EL (cell line): ENCODE measurements at regions not wholly inside any gene's neighbourhood (a gene's known extent, or its start where the extent isn't known, plus 50 kb on each side); places are given as distances from the start of the nearest gene placed in this dataset.
"Not testable (repeated sequence)": the region's sequence is repeated elsewhere in the genome, so short reads cannot be mapped to it uniquely, and the experiment has no call there.

Experiments used
- DNase-seq: peaks from one replicate; pipeline ENCODE4 v3.0.0-alpha.2; 2016

DNA sequence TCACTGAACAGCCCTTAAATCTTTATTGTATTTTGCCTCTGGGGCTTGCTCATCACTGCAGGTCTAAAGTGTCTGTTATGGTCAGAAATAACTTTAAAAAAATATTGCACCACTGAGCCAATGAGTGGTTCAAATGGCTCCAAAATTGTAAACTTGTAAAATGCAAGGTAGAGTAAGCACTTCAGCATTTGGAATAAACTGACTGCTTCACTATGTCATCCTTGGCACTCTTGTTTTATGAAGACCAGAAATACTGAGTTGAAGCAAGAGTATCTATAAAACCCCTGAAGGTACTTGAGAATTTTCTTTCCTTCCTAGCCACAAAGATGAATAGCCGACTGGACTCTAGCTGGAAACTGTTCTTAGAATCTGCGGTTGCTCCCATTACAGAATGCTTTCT, 390.3 kb upstream of the DPH6 start:
- DNase-seq = no peak

DNA sequence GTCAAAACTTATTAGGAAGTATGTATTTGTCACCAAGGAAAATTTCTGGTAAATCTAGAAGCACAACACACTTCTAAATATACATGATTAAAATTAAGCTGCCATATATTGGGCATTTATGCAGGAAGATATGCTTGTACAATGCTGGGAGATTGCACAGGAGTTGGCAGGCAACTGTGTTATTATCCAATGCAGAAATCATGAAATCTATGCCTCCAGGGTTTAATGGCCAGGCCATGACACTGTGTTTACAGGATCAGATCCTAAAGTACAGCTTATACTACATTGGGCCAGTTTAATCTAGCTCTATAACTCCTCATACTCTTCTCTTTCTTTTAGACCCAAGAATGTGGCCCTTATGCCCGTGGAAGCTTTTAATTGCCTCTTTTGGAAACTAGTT, 391.4 kb upstream of the DPH6 start:
- no peak for DNase-seq

DNA sequence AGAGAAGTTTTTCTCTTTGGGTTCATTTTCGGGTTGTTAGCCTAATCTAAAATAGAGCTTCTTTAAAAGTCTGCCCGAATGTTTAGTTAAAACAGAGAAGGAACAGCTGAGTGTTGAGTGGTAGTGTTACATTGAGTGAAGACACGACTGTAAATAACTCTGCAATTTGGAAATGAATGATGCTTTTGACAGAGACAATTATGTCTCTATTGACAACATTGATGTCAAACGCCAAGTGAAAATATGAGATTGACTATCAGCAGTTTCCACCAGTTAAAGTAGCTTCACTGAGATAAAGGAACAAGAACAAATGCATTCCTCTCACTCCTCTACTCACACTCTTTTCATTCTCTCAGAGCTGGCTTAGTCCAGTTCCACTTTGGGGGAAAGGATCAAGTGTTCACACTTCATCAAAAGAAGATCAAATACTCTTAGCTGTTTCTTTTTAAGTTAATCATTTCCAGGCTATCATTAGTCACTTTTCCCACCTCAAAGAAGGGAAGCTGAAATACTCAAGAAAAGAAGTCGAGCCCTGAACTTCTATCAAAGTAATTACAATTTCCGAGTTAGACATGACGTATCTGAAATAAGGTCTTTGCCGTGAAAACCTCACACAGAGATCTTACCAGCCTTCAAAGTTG, 399.1 kb upstream of the DPH6 start:
- DNase-seq = no peak

DNA sequence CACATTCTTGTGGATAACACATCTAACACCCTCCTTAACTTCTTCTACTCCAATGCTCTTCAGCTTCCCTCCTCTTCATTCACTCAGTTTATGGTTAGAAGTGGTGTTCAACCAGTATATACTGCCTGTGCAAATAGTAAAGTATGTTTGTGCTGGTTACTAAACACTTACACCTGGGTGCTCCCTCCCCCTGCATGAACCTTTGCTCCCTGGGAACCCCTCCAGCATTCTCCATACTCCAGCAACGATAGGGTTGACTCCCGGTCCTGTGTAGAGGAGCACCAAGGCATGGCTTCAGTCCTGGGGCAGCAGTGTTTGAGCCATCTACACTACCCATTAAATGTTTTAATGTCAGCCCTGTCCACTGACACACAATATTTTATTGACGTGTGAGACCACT, 407.5 kb upstream of the DPH6 start:
- no peak for DNase-seq

DNA sequence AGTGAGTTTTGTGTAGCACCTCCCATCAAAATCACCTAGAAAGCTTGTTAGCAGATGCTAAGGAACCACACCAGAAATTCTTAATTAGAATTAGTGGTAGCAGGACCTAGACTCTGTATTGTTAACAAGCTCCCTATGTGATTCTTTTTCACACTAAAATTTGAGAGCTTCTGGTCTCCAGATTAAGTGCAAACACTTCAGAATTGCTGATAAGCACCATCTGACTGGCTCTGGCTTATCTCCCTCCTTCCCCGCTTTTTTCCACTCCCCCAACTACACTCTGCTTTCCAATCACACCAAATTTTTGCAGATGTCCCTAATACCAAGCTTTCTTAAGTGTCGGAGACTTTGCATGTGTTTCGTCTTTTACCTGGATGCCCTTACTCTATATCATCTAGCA, 410.1 kb upstream of the DPH6 start:
- no peak for DNase-seq

DNA sequence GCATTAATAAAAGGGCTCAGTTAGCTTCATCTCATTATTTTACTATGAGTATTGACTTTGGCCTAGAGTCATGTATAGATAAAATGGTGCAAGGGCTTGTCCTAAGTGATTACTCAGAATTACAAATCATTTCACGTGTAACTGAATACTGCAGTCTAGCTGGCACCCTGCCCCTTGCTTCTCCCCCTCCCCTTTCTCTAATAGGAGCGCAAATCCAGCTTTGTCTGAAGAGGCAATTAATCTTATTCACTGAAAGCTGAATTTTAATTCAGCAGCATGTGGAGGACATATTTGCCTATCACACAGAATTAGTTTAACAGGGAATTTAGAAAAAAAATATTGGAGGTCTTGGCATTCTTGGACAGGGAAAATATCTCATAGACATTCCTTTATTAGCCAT, 412.1 kb upstream of the DPH6 start:
- no peak for DNase-seq

DNA sequence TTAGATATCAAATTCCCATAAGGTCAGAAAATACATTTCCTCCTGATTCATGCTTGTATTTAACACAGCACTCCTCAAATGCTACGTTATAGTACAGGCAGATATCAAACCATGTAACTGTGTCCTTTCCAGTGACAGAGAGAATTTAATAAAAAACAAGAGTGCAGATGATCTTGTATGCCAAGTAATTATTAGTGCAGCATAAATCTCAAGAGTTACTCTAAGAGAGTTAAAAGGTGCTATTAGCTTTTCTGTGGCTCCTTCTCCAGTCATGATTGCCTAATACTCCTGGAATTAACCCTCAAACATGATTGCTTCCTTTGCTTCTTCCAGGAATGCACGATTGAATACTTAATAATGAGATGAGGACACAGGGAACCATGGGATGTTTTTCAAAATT, 413.0 kb upstream of the DPH6 start:
- DNase-seq = no peak

DNA sequence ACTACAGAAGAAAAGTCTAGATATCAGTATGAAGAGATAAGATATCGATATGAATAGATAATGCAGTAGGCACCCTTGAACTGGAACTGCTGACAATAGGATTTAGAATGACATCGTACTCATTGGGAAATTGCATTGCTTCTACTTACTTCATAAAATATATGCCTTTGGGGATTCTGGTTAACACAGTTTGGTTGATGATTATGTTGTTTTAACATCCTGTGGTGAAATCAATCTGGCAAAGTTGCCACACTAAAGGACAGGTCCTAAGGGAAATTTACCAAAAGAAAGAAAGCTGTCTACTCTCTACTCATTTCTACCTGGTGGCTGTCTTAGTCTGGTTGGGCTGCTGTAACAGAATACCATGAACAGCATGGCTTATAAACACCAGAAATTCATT, 417.4 kb upstream of the DPH6 start:
- no peak for DNase-seq

DNA sequence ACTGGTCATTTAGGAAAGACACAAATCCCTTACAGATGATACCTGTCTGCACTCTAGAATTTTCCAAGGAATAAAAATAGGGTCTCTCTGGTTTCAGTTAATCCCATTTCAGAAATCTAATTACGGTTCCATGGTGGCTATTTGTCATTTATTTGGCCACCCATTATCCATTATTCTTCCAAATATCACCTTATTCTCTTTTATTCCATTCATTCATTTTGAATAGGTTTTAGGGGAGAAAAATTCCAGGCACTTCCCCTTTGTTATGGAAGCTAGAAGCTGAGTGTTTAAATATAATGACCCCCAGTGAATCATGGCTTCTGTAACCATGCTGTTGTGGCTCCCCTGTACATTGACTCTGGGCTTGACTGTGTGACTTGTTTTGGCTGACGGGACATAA, 420.8 kb upstream of the DPH6 start:
- no peak for DNase-seq

DNA sequence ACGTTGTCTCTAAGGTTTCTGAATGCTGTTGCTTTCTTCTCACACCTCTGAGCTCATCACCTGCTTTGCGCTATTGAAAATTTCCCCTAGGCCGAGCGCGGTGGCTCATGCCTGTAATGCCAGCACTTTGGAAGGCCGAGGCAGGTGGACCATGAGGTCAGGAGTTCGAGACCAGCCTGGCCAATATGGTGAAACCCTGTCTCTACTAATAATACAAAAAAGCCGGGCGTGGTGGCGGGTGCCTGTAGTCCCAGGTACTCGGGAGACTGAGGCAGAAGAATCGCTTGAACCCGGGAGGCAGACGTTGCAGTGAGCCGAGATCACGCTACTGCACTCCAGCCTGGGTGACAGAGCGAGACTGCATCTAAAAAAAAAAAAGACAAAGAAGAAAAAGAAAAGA, 422.0 kb upstream of the DPH6 start:
- not testable (repeated sequence) for DNase-seq

DNA sequence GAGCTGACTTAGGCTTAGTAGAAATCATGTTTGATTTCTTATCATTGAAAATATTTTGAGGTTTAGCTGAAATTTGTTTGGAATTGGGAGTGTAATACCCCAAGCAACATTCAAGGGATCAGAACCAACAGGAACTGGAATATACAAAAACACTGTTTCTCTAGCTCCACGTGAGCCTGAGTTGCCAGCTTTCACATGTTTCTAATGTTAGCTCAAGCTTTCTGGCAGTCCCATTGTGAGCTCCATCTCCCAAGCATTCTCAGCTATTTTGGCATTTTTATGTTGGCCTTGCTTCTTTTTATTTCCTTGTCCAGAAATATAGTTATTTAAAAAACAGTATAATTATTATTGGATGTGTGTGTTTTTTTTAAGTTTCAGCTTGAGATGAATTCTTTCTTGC, 427.1 kb upstream of the DPH6 start:
- DNase-seq = no peak

DNA sequence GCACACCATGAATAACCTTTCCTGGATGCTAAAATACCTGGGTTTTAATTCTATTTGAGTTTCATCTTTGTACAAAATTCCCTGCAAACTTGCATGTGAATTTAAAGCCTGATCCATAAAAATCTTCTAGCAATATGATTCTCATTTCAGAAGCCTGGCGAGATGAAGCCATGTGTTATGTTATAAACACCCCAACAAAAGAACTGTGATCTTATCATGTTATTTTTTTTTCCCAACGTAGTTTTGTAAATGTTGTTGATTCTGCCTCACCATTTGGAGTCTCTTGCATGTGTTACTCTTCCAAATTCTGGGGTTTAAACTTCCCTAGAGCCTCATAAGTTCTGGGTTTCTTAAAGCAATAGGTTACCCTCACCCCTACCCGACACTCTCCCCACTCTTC, 428.1 kb upstream of the DPH6 start:
- no peak for DNase-seq

DNA sequence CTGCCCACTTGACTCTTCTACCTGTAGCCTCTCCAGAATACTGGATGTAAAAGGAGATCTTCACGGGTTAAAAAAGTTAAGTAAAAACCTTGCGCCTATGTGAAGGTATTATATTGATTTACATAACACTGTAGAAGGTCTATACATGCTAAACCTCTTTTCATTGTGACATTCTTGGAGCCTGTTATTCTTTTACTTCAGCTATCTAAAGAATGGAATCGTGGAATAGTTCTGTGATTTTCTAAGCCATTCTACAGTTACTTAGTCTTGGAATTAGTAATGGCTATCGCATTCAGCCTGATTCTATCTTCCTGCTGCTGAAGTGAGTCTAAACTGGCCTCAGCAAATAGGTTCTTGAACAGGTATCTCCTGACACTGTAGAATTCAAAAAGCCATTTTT, 430.0 kb upstream of the DPH6 start:
- DNase-seq = no peak

DNA sequence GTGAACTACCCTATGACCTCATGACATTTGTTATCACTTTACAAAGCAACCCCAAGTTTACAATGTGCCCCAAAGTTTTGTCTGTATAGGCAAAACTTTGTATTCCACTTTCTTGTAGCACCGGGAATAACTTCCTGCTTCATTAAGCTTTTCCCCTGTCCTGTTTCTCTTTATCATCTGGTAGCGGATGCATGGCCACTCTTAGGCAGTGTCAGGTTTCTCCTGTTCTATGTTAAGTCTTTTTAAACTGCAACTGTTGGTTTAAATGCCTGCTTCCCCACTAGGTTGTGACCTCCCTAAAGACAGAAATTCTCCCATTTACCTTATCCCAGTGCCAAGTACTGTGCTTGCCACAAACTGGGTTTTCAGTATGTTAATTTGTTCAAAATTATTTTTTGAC, 433.6 kb upstream of the DPH6 start:
- DNase-seq = no peak

DNA sequence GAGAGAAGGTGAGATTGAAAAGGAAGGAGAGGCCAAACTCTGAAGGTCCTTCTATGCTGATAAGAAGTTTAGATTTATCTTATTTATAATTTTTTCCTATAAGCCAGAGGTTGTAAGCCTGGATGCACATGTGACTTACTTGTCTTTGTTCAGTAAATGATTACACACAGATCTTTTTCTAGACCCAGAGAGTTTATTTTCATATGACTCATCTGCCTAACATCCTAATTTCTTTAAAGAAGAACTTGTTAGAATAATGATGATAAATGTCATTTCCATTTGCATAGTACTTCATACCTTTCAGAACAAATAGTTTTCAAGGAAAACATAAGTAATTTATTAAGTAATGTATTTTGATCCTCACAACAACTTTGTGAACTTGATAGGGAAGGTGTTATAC, 434.8 kb upstream of the DPH6 start:
- DNase-seq = peak; percentile 37

DNA sequence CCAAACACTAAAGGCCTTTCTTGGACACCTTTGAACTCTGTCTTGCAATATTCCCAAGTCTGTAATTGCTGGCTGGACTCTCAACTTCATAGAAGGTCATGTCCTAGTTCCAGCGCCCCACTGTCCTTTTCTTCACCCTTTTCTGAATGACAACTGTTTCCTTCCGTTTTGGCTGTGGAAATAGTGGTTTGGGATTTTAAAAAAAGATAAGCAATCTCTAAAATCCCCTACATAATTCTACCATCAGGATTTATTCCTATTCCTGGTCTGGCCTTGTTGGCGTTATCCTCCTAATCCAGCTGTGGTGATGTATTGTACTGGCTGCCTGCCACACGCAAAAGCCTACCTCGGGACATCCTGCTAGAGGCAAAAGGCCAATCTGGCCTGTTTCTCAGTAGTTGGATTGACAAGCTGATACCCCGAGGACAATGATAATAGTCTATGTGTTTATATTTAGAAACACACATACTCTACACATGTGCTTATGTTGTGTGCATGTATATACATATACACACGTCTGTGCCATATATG, 440.3 kb upstream of the DPH6 start:
- DNase-seq = no peak

DNA sequence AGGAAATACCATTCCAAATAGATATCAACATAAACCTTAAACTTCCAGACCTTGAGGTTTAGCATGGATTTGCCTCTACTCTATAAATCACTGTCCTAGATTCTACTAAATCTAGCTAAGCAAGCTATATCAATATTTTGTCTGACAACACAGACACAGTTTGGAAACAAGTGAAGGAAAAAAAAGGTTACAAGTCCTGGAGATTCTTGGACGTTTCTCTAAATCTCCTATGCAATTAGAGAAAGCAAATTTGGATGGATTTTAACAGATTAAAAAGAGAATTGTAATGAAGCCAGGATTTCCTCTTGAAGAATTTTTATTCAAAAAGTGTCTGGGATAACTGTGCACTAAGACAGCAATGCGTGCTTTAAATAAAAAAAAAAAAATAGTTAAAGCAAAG, 441.1 kb upstream of the DPH6 start:
- no peak for DNase-seq

DNA sequence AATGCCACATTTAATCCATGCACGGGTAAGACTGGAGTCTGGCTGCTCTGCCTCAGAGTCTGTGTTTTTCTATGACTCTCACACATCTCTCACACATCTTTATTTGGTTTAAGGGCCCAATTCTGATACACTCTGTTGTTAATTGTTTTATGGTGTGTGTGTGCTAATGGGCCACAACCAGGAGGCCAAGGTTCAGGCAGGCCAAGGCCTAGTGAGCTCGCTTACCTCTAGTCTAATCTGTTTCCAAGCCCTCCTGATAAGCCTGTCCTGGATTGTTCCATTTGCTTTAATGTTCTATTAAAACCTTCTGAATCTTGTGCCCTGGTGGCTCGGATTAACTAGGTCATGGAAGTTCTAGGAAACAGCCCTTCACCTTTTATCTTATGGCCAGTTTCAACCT, 445.4 kb upstream of the DPH6 start:
- DNase-seq = no peak

DNA sequence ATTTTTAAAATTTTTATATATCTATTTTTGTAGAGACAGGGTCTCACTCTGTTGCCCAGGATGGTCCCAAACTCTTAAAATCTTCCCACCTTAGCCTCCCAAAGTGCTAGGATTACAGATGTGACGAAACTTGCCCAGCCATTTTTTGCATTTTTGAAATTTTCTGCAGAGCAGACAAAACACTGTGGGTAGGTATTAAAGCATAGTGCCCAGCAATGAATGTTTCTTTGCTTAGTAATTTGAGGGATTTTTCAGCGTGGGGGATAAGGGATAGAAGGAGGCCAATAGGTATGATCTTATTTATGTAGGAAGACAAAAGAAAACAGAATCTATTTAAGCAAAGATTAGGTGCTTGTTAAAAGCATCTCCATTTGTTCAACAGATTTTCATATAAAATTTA, 446.8 kb upstream of the DPH6 start:
- peak; percentile 7 for DNase-seq

DNA sequence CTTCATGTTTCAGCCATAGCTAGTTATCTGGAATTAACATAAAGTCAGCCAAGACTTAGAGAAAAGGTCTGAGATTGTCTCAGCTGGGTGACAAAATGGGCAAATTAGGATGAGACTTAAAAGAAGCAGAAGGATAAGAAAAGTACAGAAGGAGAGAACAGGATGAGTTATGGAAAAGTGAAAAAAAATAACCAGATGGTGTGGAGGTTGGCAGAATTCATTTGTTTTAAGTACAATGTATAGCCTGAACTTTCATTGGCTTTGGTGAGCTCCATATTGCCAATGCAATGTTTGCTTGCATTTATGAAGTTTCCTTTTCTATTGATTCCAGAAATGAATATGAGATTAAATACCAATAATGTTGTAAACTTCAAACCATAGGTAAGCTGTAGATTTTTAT, 447.2 kb upstream of the DPH6 start:
- no peak for DNase-seq

DNA sequence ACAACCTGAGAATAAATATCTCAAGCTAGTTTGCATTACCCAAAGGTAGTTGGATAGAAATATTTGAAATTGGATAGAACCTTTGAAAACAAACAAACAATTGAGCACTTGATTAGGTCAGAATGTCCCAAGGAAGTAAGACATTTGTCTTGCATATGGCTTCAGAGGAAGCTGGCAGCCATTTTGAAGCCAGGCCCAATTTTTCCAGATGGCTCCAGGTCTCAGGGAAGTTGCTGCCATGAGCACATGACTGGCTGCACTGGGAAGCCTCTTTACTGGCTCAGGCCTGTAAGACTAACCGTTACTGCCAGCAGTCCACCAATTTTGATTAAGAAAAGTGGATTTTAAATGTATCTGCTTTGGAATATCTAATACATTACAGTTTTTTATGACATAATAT, 448.9 kb upstream of the DPH6 start:
- DNase-seq = no peak

DNA sequence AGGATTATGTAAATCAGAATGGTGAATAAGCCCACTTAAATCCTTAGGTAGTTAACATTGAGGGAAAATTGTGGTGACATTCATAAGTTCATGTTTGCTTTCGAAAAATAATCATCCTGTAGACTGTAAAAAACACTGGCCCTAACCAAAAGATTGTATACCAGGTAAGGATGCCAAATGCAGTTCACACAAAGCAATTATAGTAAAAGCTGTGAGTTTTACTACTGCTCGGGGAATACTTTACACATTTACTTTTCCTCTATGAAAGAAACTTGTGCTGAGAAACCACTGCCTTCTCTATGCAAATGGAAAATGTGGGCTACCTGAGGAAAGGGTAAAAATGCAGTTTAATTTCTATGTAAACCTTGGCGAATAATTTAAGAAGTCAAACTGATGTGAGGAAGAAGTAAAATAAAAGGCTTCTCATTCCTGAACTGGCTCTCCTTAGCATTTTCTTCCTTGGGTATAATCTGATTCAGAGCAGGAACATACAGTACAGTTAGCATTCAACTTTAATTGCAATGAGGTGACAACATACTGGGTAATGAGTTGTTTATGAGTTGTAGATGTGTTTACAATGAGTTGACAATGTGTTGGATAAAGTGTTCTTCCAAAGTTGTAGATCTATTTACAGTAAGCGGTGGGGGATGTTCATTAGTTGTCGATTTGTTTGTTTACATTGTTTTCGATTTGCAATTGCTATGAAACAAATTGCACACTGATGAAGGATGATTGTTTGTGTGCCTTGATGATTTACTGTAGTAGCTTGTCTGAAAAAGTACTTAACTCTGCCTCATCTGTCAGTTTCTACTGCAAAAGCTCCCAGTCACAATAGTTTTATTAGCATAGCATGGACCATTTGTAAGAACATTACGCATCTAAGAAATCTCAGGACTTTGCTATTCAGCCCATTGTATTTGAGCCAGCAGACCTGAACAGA, 453.0 kb upstream of the DPH6 start:
- no peak for DNase-seq

DNA sequence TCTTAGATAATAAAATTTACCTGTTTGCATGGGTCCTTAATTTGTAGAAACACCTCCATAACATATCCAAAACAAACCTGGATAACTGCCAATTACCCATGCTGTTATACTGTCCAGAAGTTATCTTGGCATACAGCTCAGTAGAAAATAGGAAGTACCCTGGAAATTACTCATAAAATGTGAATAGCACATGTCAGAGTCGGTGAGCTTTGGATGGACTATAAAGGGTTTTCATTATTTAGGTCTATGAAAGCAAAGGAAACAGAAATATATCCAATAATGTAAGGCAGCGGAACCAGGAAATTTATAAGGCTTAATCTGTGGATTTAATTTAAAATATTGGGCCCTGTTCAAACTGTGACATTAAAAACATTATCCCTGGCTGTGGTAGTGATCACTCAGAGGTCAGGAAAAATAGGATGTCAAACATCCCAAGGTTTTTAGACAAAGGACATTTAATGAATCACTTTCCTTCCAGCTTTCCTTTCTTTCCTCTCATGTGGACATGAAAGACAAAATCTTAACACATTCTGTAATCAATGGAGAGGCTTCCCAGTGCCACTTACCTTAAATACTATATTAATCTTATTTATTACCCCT, 459.0 kb upstream of the DPH6 start:
- no peak for DNase-seq

DNA sequence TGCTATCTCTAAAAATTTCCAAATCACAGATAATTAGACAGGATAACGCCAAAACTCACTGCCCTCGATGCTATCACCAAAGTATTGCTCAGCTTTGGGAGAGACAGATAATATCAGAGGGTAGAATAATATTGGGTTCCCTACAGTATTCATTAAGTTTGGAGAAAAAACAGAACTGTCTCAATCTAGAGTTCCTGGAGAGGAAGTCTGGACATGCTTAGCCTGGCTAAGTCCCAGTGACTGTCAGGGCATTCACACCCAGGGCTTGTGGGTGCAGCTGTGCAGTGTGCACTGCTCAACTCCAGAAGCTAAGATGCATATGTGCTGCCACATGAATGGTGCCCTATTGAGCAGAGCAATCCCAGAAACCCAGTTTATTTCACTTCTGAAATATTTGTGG, 459.6 kb upstream of the DPH6 start:
- DNase-seq = no peak
